HG02852 (cell line): ENCODE measurements at regions not wholly inside any gene's neighbourhood (a gene's known extent, or its start where the extent isn't known, plus 50 kb on each side); places are given as distances from the start of the nearest gene placed in this dataset.

Source experiments
- ATAC-seq: cut with Tn5 transposase; IDR thresholded peaks from one replicate; pipeline ENCODE4 v1.9.1; 2021; ENCODE audit warnings: mild to moderate bottlenecking, moderate library complexity; ENCODE audit not compliant: unreplicated experiment

DNA sequence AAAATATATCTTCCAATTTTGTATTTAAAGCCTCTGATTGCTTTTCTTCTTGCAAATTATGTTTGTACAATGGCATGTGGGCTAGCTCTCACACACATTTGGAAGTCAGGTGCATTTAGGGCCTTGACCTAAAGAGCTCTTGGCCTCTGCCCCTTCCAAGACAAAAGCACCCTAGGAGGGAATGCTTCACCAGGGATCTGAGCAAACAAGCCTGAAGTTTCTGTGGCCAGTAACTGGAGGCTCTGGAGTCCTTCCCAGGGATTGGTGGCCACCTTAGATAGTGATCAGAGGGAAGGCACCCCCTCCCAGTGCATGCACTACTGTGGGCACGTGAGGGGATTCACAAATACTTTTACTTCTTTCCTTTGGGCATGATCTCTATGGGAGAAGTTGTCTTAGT, 60.3 kb upstream of the DIPK2B start:
- ATAC-seq = no peak

DNA sequence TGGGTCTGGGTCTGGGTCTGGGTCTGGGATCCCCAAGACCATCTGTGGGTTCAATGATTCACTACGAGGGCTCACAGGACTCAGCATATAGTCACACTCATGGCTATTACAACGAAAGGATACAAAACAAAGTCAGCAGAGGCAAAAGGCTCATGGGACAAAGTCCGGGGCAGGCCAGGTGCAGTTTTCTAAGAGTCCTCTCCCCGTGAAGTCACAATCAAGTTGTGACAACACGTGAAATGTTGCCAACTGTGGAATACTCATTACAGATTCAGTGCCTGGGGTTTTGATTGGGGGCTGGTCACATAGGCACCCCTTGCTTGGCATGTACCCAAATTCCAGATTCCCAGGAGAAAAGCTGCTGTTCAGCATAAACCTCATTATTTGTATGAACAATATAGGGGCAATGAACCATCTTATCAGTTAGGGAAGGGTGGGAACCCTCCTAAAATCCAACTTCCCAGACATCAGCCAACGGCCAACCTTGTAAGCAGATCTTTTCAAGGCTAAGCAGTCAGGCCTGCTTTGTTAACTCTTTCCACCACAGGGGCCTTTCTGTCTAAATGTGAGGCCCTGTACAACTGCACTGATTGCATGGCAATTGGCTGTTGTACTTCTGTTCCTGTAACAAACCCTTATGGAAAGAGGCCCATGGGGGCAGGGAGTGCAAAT, 58.2 kb upstream of the DIPK2B start:
- ATAC-seq = no peak
